ENCODE measurements at regions not wholly inside any gene's neighbourhood (a gene's known extent, or its start where the extent isn't known, plus 50 kb on each side); places are given as distances from the start of the nearest gene placed in this dataset.

GRCh38 chr4:105061136-105061696, 85.5 kb upstream of the TET2 start:
- TF ChIP-seq, protein P1, sequence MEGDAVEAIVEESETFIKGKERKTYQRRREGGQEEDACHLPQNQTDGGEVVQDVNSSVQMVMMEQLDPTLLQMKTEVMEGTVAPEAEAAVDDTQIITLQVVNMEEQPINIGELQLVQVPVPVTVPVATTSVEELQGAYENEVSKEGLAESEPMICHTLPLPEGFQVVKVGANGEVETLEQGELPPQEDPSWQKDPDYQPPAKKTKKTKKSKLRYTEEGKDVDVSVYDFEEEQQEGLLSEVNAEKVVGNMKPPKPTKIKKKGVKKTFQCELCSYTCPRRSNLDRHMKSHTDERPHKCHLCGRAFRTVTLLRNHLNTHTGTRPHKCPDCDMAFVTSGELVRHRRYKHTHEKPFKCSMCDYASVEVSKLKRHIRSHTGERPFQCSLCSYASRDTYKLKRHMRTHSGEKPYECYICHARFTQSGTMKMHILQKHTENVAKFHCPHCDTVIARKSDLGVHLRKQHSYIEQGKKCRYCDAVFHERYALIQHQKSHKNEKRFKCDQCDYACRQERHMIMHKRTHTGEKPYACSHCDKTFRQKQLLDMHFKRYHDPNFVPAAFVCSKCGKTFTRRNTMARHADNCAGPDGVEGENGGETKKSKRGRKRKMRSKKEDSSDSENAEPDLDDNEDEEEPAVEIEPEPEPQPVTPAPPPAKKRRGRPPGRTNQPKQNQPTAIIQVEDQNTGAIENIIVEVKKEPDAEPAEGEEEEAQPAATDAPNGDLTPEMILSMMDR (IDR thresholded peaks at IDR 0.05): no peak
- ChIA-PET CTCF (no interaction called here), POLR2A (no interaction called here)
- Mint-ChIP-seq H3K27ac (no peak overlapping the region), H3K4me1 (ENCODE audit: low read depth) (peaks cover 15% of the 10 kb centered on the region), H3K9me3 (no peaks in the 10 kb centered on the region), H3K36me3 (ENCODE audit: low read depth) (no peaks in the 10 kb centered on the region), H3K4me3 (no peak overlapping the region), H3K27me3 (no peaks in the 10 kb centered on the region)
- no peaks in the 10 kb centered on the region for H3K27me3 ChIP-seq (ENCODE audit: control insufficient read depth in 1 of 2, insufficient read depth in 2 of 2, low read length in 2 of 2)
- intact Hi-C loops (cut with DNase I, micrococcal nuclease): no loop called here
- peak; percentile 54 for ATAC-seq (ENCODE audit: poor library complexity)
- H3K9me3 ChIP-seq (ENCODE audit: control insufficient read depth in 1 of 2, insufficient read depth in 1 of 2, low read length in 2 of 2): no peaks in the 10 kb centered on the region
- H3K36me3 ChIP-seq (ENCODE audit: insufficient read depth, low read length): no peaks in the 10 kb centered on the region
- H3K4me1 ChIP-seq (ENCODE audit: insufficient read depth, low read length): no peaks in the 10 kb centered on the region
- peak in 5 of 14 experiments; percentile 0 to 62 (median 39) for DNase-seq
- no peak overlapping the region for H3K4me3 ChIP-seq (ENCODE audit: low read length)
- no peak overlapping the region for H3K27ac ChIP-seq (ENCODE audit: low read depth in 1 of 2, low read length in 2 of 2)

DNA sequence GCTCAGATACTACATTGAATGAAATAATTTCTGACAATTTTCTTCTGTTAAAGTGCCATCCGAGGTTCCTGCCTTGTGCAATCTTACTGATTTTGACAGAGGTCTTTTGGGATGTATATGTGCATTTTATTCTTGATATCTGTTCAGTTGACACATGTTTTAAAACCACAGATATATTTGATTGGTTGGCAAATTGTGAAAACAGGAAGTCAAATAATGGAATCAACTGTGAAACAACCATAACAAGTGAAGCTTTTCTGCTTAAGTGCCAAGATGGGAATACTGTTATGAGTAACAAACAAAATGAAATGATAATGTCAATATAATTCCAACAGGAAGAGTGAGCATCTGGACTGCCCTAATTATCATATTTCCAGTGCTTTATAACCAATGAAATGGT, 84.9 kb upstream of the TET2 start:
- POLR2A ChIA-PET: no interaction called here
- DNase-seq (peak in 2 of 14 experiments; percentile 4 to 7), ATAC-seq (ENCODE audit: poor library complexity) (no peak)
- CTCF ChIA-PET: no interaction called here
- no peak overlapping the region for H3K27ac Mint-ChIP-seq
- TF ChIP-seq, protein P1 (IDR thresholded peaks at IDR 0.05): no peak
- Histone ChIP-seq H3K4me3 (ENCODE audit: low read length) (no peak overlapping the region), H3K9me3 (ENCODE audit: control insufficient read depth in 1 of 2, insufficient read depth in 1 of 2, low read length in 2 of 2) (no peaks in the 10 kb centered on the region), H3K36me3 (ENCODE audit: insufficient read depth, low read length) (no peaks in the 10 kb centered on the region), H3K27me3 (ENCODE audit: control insufficient read depth in 1 of 2, insufficient read depth in 2 of 2, low read length in 2 of 2) (no peaks in the 10 kb centered on the region), H3K27ac (ENCODE audit: low read depth in 1 of 2, low read length in 2 of 2) (no peak overlapping the region), H3K4me1 (ENCODE audit: insufficient read depth, low read length) (no peaks in the 10 kb centered on the region)
- peaks cover 15% of the 10 kb centered on the region for H3K4me1 Mint-ChIP-seq (ENCODE audit: low read depth)
- H3K36me3 Mint-ChIP-seq (ENCODE audit: low read depth): no peaks in the 10 kb centered on the region
- no peak overlapping the region for H3K4me3 Mint-ChIP-seq
- H3K27me3 Mint-ChIP-seq: no peaks in the 10 kb centered on the region
- no peaks in the 10 kb centered on the region for H3K9me3 Mint-ChIP-seq
- intact Hi-C loops (cut with DNase I, micrococcal nuclease): no loop called here

DNA sequence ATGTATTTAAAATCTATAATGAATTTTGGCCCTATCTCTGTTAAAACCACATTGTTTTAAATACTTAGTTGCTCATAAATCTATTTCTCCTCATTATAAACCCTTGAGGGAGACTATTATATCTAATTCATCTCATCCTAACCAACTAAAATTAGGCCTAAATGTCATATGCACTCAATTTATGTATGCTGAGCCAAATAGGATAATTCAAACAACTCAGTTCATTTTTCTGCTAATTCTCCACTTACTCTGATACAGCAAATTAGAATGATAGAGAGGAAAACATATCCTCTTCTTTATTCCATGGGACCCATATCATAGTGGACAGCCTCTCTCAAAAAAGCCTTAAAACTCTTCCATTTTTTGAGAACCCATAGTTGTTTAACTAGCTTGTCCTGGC, 80.3 kb upstream of the TET2 start:
- ATAC-seq (ENCODE audit: poor library complexity) (no peak), DNase-seq (no peak)
- Histone ChIP-seq H3K27me3 (ENCODE audit: control insufficient read depth in 1 of 2, insufficient read depth in 2 of 2, low read length in 2 of 2) (no peaks in the 10 kb centered on the region), H3K27ac (ENCODE audit: low read depth in 1 of 2, low read length in 2 of 2) (no peak overlapping the region), H3K36me3 (ENCODE audit: insufficient read depth, low read length) (no peaks in the 10 kb centered on the region), H3K4me1 (ENCODE audit: insufficient read depth, low read length) (no peaks in the 10 kb centered on the region), H3K9me3 (ENCODE audit: control insufficient read depth in 1 of 2, insufficient read depth in 1 of 2, low read length in 2 of 2) (no peaks in the 10 kb centered on the region), H3K4me3 (ENCODE audit: low read length) (no peak overlapping the region)
- Mint-ChIP-seq H3K4me1 (ENCODE audit: low read depth) (peaks cover 4% of the 10 kb centered on the region), H3K27me3 (no peaks in the 10 kb centered on the region), H3K36me3 (ENCODE audit: low read depth) (no peaks in the 10 kb centered on the region), H3K27ac (no peak overlapping the region), H3K9me3 (no peaks in the 10 kb centered on the region), H3K4me3 (no peak overlapping the region)
- ChIA-PET POLR2A (no interaction called here), CTCF (no interaction called here)
- intact Hi-C loops (cut with DNase I, micrococcal nuclease): no loop called here
- TF ChIP-seq, protein P1 (IDR thresholded peaks at IDR 0.05): no peak

All from CD4-positive, alpha-beta T cell (primary cell).